Ovary (tissue), 3 donors: ENCODE measurements at regions not wholly inside any gene's neighbourhood (a gene's known extent, or its start where the extent isn't known, plus 50 kb on each side); places are given as distances from the start of the nearest gene placed in this dataset.

Source experiments
- EP300 ChIP-seq: sonication (generic); formaldehyde crosslinking; IDR thresholded peaks from one replicate; pipeline ENCODE4 v1.6.1; 2017; ENCODE audit warnings: antibody characterized with exemption
- POLR2A ChIP-seq: fragments of 450-650 bp; IDR thresholded peaks from one replicate; pipeline ENCODE4 v1.6.1; 2017; ENCODE audit warnings: antibody characterized with exemption, mild to moderate bottlenecking, moderate library complexity
- TF ChIP-seq, protein P1 (sequence below), 3 donors: fragments of 450-650 bp in 2 of 3; fragments of 200-600 bp in 1 of 3; IDR thresholded peaks; one replicate each; pipeline versions ENCODE4 v1.5.1 to v1.8.0; 2016 to 2022; ENCODE audit warnings: antibody characterized with exemption in 3 of 3, mild to moderate bottlenecking in 1 of 3
- donor health status: DM: no; HTN: no; CAD: no.

DNA sequence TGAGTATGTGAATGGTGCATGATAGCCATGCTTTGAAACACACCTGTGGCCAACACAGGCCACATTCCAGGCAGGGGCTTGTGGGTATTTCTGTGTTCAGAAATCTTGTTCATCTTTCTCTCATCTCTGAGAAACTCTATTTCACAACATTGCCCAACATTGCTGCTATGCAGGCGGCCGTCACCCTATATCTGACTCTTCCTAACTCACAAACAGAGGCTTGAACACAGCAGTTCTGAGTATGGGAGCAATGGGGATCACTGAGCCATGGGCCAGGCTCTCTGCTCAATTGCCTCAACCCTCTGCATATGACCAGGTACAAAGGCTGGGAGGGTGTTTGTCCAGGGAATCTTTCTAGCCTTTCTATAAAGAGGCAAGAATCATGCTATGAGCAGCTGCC, 259.9 kb downstream of the BUD13 start:
- TF ChIP-seq, protein P1, sequence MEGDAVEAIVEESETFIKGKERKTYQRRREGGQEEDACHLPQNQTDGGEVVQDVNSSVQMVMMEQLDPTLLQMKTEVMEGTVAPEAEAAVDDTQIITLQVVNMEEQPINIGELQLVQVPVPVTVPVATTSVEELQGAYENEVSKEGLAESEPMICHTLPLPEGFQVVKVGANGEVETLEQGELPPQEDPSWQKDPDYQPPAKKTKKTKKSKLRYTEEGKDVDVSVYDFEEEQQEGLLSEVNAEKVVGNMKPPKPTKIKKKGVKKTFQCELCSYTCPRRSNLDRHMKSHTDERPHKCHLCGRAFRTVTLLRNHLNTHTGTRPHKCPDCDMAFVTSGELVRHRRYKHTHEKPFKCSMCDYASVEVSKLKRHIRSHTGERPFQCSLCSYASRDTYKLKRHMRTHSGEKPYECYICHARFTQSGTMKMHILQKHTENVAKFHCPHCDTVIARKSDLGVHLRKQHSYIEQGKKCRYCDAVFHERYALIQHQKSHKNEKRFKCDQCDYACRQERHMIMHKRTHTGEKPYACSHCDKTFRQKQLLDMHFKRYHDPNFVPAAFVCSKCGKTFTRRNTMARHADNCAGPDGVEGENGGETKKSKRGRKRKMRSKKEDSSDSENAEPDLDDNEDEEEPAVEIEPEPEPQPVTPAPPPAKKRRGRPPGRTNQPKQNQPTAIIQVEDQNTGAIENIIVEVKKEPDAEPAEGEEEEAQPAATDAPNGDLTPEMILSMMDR (IDR thresholded peaks at IDR 0.05), result no peak
- no peak for TF ChIP-seq POLR2A
- no peak for TF ChIP-seq EP300
